Memory B cell (primary cell): ENCODE measurements at regions not wholly inside any gene's neighbourhood (a gene's known extent, or its start where the extent isn't known, plus 50 kb on each side); places are given as distances from the start of the nearest gene placed in this dataset.

Source experiments
- ATAC-seq: fragments of 150-1000 bp; cut with Tn5 transposase; 2 replicates; pipeline ENCODE4 v1.10.0; 2021; ENCODE audit warnings: low read depth, mild to moderate bottlenecking, moderate library complexity
- DNase-seq, 2 donors: peaks; one replicate each; pipeline ENCODE4 v3.0.0; 2022; ENCODE audit warnings: low spot score in 2 of 2
- H3K27ac Mint-ChIP-seq: one replicate; pipeline ENCODE4 v1.8.0; 2022; ENCODE audit warnings: mild to moderate bottlenecking, moderate library complexity, mixed read lengths
- H3K27me3 Mint-ChIP-seq: one replicate; pipeline ENCODE4 v1.8.0; 2022; ENCODE audit warnings: mixed read lengths
- H3K36me3 Mint-ChIP-seq: one replicate; pipeline ENCODE4 v1.8.0; 2022; ENCODE audit warnings: mild to moderate bottlenecking, mixed read lengths
- H3K4me1 Mint-ChIP-seq: one replicate; pipeline ENCODE4 v1.8.0; 2022; ENCODE audit warnings: mixed read lengths
- H3K4me3 Mint-ChIP-seq: one replicate; pipeline ENCODE4 v1.8.0; 2022; ENCODE audit warnings: mild to moderate bottlenecking, moderate library complexity, mixed read lengths
- H3K9me3 Mint-ChIP-seq: one replicate; pipeline ENCODE4 v1.8.0; 2022; ENCODE audit warnings: mixed read lengths

- Mint-ChIP-seq H3K27me3 (no peaks in the 10 kb centered on the region), H3K4me1 (no peaks in the 10 kb centered on the region), H3K9me3 (no peaks in the 10 kb centered on the region), H3K27ac (no peak overlapping the region), H3K4me3 (no peak overlapping the region), H3K36me3 (no peaks in the 10 kb centered on the region)
- no peak for ATAC-seq
- no peak for DNase-seq
These were observed 173.9 kb upstream of the ERBB4 start for GRCh38 chr2:212712466-212712865.

- Mint-ChIP-seq H3K27me3 (no peaks in the 10 kb centered on the region), H3K9me3 (no peaks in the 10 kb centered on the region), H3K4me3 (no peak overlapping the region), H3K27ac (no peak overlapping the region), H3K36me3 (no peaks in the 10 kb centered on the region), H3K4me1 (no peaks in the 10 kb centered on the region)
- DNase-seq: no peak
- ATAC-seq: no peak
These were observed 173.3 kb upstream of the ERBB4 start for GRCh38 chr2:212711856-212712255.

GRCh38 chr2:212709280-212709679 is 170.7 kb upstream of the ERBB4 start:
- DNase-seq (no peak), ATAC-seq (no peak)
- no peaks in the 10 kb centered on the region for H3K27me3 Mint-ChIP-seq
- no peaks in the 10 kb centered on the region for H3K9me3 Mint-ChIP-seq
- H3K27ac Mint-ChIP-seq: no peak overlapping the region
- H3K36me3 Mint-ChIP-seq: no peaks in the 10 kb centered on the region
- no peak overlapping the region for H3K4me3 Mint-ChIP-seq
- no peaks in the 10 kb centered on the region for H3K4me1 Mint-ChIP-seq

- H3K27me3 Mint-ChIP-seq: no peaks in the 10 kb centered on the region
- no peaks in the 10 kb centered on the region for H3K36me3 Mint-ChIP-seq
- DNase-seq (no peak), ATAC-seq (no peak)
- no peak overlapping the region for H3K27ac Mint-ChIP-seq
- no peaks in the 10 kb centered on the region for H3K4me1 Mint-ChIP-seq
- no peaks in the 10 kb centered on the region for H3K9me3 Mint-ChIP-seq
- H3K4me3 Mint-ChIP-seq: no peak overlapping the region
These were observed 169.8 kb upstream of the ERBB4 start for GRCh38 chr2:212708355-212708754.

- Mint-ChIP-seq H3K27me3 (peaks cover 4% of the 10 kb centered on the region), H3K4me1 (no peaks in the 10 kb centered on the region), H3K9me3 (no peaks in the 10 kb centered on the region), H3K36me3 (no peaks in the 10 kb centered on the region), H3K4me3 (no peak overlapping the region), H3K27ac (no peak overlapping the region)
- DNase-seq (no peak), ATAC-seq (no peak)
These were observed 156.8 kb upstream of the ERBB4 start for GRCh38 chr2:212695426-212695825.

- H3K27me3 Mint-ChIP-seq: peaks cover 2% of the 10 kb centered on the region
- H3K9me3 Mint-ChIP-seq: no peaks in the 10 kb centered on the region
- no peak overlapping the region for H3K4me3 Mint-ChIP-seq
- DNase-seq: no peak
- ATAC-seq: no peak
- H3K27ac Mint-ChIP-seq: no peak overlapping the region
- H3K36me3 Mint-ChIP-seq: no peaks in the 10 kb centered on the region
- H3K4me1 Mint-ChIP-seq: no peaks in the 10 kb centered on the region
These were observed 155.8 kb upstream of the ERBB4 start for GRCh38 chr2:212694398-212694797.

GRCh38 chr2:212692466-212692865 is 153.9 kb upstream of the ERBB4 start:
- Mint-ChIP-seq H3K4me1 (no peaks in the 10 kb centered on the region), H3K36me3 (no peaks in the 10 kb centered on the region), H3K27me3 (peaks cover 2% of the 10 kb centered on the region), H3K9me3 (no peaks in the 10 kb centered on the region), H3K4me3 (no peak overlapping the region), H3K27ac (no peak overlapping the region)
- DNase-seq (no peak), ATAC-seq (no peak)

GRCh38 chr2:212686285-212686895 is 147.8 kb upstream of the ERBB4 start:
- no peak overlapping the region for H3K4me3 Mint-ChIP-seq
- ATAC-seq (no peak), DNase-seq (peak; percentile 23 to 46)

GRCh38 chr2:212683346-212684097 is 144.9 kb upstream of the ERBB4 start:
- H3K27me3 Mint-ChIP-seq: peaks cover 7% of the 10 kb centered on the region
- no peak for DNase-seq
- no peak overlapping the region for H3K27ac Mint-ChIP-seq

More at GRCh38 chr2:212686285-212686895, 147.8 kb upstream of the ERBB4 start:
- Mint-ChIP-seq H3K36me3 (no peaks in the 10 kb centered on the region), H3K4me1 (no peaks in the 10 kb centered on the region), H3K9me3 (no peaks in the 10 kb centered on the region), H3K27ac (no peak overlapping the region), H3K27me3 (peaks cover 9% of the 10 kb centered on the region)

GRCh38 chr2:212682937-212683336 is 144.3 kb upstream of the ERBB4 start:
- DNase-seq (no peak), ATAC-seq (no peak)
- H3K27ac Mint-ChIP-seq: no peak overlapping the region
- no peaks in the 10 kb centered on the region for H3K4me1 Mint-ChIP-seq
- H3K9me3 Mint-ChIP-seq: no peaks in the 10 kb centered on the region
- H3K27me3 Mint-ChIP-seq: peaks cover 7% of the 10 kb centered on the region
- H3K4me3 Mint-ChIP-seq: no peak overlapping the region
- no peaks in the 10 kb centered on the region for H3K36me3 Mint-ChIP-seq

More at GRCh38 chr2:212683346-212684097, 144.9 kb upstream of the ERBB4 start:
- no peaks in the 10 kb centered on the region for H3K36me3 Mint-ChIP-seq
- H3K4me1 Mint-ChIP-seq: no peaks in the 10 kb centered on the region
- H3K4me3 Mint-ChIP-seq: no peak overlapping the region
- no peak for ATAC-seq
- no peaks in the 10 kb centered on the region for H3K9me3 Mint-ChIP-seq

- no peaks in the 10 kb centered on the region for H3K4me1 Mint-ChIP-seq
- DNase-seq (no peak), ATAC-seq (no peak)
- no peaks in the 10 kb centered on the region for H3K36me3 Mint-ChIP-seq
- H3K27me3 Mint-ChIP-seq: peaks cover 4% of the 10 kb centered on the region
- H3K4me3 Mint-ChIP-seq: no peak overlapping the region
- no peaks in the 10 kb centered on the region for H3K9me3 Mint-ChIP-seq
- no peak overlapping the region for H3K27ac Mint-ChIP-seq
These were observed 138.9 kb upstream of the ERBB4 start for GRCh38 chr2:212677466-212677865.

GRCh38 chr2:212672186-212672585 is 133.6 kb upstream of the ERBB4 start:
- H3K36me3 Mint-ChIP-seq: no peaks in the 10 kb centered on the region
- DNase-seq: no peak
- no peak for ATAC-seq
- H3K4me3 Mint-ChIP-seq: no peak overlapping the region
- H3K4me1 Mint-ChIP-seq: no peaks in the 10 kb centered on the region
- H3K27ac Mint-ChIP-seq: no peak overlapping the region
- H3K9me3 Mint-ChIP-seq: no peaks in the 10 kb centered on the region
- H3K27me3 Mint-ChIP-seq: no peaks in the 10 kb centered on the region

GRCh38 chr2:212669761-212670160 is 131.2 kb upstream of the ERBB4 start:
- no peak for DNase-seq
- H3K4me1 Mint-ChIP-seq: no peaks in the 10 kb centered on the region
- H3K4me3 Mint-ChIP-seq: no peak overlapping the region
- H3K27ac Mint-ChIP-seq: no peak overlapping the region
- H3K36me3 Mint-ChIP-seq: no peaks in the 10 kb centered on the region
- ATAC-seq: no peak
- no peaks in the 10 kb centered on the region for H3K9me3 Mint-ChIP-seq
- no peaks in the 10 kb centered on the region for H3K27me3 Mint-ChIP-seq

GRCh38 chr2:212667751-212668316 is 129.2 kb upstream of the ERBB4 start:
- no peaks in the 10 kb centered on the region for H3K36me3 Mint-ChIP-seq
- H3K4me1 Mint-ChIP-seq: no peaks in the 10 kb centered on the region
- H3K27ac Mint-ChIP-seq: no peak overlapping the region
- no peaks in the 10 kb centered on the region for H3K9me3 Mint-ChIP-seq
- no peaks in the 10 kb centered on the region for H3K27me3 Mint-ChIP-seq
- ATAC-seq (no peak), DNase-seq (no peak)
- H3K4me3 Mint-ChIP-seq: no peak overlapping the region
